Hematopoietic multipotent progenitor cell treated with erythropoietin and hydrocortisone succinate and interleukin-3 and kit ligand, for 15 days (in vitro differentiated cells): ENCODE measurements at regions not wholly inside any gene's neighbourhood (a gene's known extent, or its start where the extent isn't known, plus 50 kb on each side); places are given as distances from the start of the nearest gene placed in this dataset.

Source experiments
- DNase-seq: peaks from one replicate; pipeline ENCODE4 v3.0.0-alpha.2; 2015; ENCODE audit warnings: low spot score

DNA sequence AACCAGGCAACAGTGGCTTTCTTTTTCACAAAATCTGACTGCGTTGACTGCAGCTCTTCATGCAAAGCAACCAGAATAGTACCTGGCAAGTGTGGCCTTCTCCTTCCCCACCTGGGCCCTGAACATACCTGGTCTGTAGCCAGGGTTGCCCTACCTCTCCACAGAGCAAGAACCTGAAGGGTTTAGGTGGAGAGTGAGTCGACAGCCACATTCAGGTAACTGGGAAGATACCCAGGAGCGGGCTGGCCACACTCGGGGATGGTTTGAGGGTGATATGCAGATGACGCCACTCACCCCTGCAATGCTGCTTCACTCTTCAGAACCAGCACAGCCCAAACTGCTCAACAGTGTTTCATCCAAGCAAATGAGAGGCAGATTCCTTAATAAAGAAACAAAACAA, 117.3 kb downstream of the TTC32 start:
- DNase-seq = no peak

DNA sequence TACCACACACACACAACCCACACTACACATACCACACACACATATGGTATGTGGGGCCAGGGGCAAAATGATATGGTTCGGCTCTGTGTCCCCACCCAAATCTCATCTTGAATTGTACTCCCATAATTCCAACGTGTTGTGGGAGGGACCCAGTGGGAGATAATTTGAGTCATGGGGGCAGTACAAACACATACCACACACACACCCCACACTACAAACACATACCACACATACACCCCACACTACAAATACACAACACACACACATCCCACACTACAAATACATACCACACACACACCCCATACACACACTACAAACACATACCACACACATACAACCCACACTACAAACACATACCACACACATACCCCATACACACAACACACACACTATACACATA, 117.8 kb downstream of the TTC32 start:
- DNase-seq = no peak

- DNase-seq = no peak
Measured at GRCh38 chr2:19776941-19777514, 124.8 kb downstream of the TTC32 start.

- no peak for DNase-seq
Measured at GRCh38 chr2:19775838-19776237, 125.9 kb downstream of the TTC32 start.

- no peak for DNase-seq
Measured at GRCh38 chr2:19775315-19775714, 126.5 kb downstream of the TTC32 start.

DNA sequence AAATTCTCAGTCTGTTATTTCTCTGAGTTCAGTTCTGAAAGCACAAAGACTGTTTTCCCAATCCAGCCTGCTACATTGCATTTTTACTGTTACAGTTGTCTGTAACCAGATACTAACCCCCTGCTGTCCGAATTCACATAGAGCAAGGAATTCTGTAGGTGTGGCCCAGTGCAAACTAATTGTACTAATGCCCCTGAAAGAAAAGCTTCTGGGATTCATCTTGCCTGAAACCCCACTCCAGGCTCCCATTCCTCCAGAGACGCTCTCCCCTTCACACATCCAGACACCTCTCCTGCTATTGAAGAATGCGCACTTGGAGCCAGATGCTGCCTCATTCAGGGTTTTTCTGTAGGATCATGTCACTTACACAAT, 127.0 kb downstream of the TTC32 start:
- no peak for DNase-seq

GRCh38 chr2:19772981-19773380, 128.8 kb downstream of the TTC32 start:
- DNase-seq = no peak

DNA sequence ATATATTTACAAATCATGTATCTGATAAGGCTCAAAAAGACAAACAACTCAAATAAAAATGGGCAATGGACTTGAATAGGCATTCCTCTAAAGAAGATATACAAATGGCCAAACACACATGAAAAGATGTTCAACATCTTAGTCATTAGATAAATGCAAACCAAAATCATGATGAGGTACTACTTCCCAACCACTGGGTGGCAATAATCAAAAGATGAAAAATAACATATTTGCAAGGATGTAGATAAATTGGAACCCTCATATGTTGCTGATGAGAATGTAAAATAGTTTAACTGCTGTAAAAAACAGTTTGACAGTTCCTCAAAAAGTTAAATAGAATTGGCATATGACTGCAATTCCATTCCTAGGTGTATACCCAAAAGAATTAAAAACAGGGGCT, 132.3 kb downstream of the TTC32 start:
- DNase-seq = peak; percentile 3

- DNase-seq = no peak
Measured at GRCh38 chr2:19767899-19768298, 133.9 kb downstream of the TTC32 start.

GRCh38 chr2:19764998-19765397, 136.8 kb downstream of the TTC32 start:
- DNase-seq = no peak

GRCh38 chr2:19763731-19764130, 138.1 kb downstream of the TTC32 start:
- DNase-seq = no peak

- no peak for DNase-seq
Measured at GRCh38 chr2:19762959-19763605, 138.7 kb downstream of the TTC32 start.

GRCh38 chr2:19762142-19762541, 139.6 kb downstream of the TTC32 start:
- no peak for DNase-seq

GRCh38 chr2:19759880-19760279, 141.9 kb downstream of the TTC32 start:
- DNase-seq = no peak

GRCh38 chr2:19758658-19759057, 143.1 kb downstream of the TTC32 start:
- no peak for DNase-seq

- DNase-seq = no peak
Measured at GRCh38 chr2:19757586-19757985, 144.2 kb downstream of the TTC32 start.

DNA sequence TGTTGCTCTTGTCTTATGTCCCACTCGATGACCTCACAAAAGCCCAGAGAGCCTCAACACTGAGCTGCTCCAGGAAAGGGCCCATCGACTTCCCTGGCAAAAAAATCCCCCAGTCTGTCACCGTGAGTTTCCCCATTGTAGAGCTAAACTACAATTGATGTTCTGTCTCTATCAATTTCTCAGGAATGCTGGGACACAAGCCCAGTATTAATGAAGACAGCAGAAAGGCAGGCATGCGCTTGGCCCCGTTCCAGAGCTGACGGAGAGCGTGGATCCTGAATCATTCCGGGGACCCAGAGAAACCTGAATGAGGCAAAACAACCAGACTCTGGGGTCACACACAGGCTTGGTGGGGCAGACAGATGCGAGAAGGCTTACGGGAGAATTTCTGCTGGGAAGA, 146.9 kb downstream of the TTC32 start:
- no peak for DNase-seq

GRCh38 chr2:19753818-19754217, 148.0 kb downstream of the TTC32 start:
- DNase-seq = no peak

- DNase-seq = no peak
Measured at GRCh38 chr2:19753314-19753713, 148.5 kb downstream of the TTC32 start.

DNA sequence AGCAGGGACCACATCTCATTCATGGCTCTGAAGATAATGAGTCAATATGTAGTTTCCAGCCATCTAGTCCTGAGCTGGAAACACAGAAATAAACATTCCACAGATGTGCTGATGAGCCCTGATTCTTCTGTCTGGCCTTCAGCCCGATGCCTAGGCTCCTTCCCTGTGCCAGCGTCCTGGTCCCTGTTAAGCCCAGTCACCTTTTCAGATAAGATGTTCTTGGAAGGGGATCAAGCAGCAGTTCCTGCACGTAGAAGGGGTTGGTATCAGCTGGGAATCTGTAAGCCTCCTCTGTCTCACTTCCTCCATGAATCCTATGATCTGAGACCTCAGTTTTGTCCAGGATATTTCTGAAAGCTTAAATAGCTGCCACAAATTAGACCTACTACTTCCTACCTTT, 149.3 kb downstream of the TTC32 start:
- no peak for DNase-seq

GRCh38 chr2:19751631-19752030, 150.2 kb downstream of the TTC32 start:
- DNase-seq = no peak

DNA sequence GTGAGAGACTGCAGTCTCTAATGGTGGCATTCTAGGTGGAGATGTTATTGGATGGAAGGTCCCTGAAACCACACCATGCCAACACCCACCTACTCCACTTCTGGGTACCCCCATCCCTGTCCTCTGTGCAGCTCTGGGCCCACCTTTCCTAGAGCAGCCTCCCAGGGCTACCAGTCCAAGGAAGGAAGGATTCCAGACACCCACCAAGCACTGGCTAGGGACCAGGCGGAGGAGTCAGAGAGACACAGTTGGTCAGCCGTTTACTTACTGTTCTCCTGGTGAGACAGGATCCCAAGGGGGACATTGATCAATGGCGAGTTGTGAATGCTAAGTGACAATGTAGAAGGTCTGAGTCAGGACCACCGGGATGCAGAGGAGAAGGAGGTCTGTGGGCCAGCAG, 151.6 kb downstream of the TTC32 start:
- DNase-seq = no peak

GRCh38 chr2:19749507-19749836, 152.3 kb downstream of the TTC32 start:
- DNase-seq = no peak

DNA sequence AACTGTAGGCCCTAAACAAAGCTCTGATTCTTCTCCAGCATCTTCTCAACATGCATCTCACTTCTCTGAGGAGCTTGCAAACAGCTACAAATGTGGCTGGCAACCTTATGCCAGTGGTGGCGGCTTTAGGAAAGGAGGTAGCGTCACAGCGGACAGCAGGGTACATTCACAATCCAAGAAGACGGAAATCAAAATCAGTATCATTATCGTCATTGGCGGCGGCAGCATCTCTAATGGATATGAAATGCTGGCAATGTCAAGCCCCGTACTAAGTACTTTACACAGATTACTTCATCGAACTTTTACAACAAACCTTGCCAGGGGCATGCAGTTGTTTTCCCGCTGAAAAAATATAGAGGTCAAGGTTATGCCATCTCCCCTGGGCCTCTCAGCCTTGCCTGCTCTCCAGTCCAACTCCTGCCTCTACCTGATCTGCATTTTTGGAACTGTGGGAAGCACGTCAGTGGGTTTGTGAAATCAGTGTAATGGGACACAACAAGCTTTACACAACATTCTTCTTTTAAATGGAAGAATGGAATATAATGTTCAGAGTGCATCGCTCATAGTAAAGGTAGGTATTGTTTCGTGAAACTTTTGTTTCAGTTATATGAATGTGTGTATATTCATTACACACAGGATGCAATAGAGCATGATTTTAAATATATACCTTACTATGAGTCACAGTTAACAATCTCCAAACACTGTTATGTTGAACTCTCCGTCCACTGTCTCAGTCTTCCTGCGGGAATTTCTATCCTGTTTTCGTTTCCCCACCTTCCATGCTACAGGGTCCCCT, 152.9 kb downstream of the TTC32 start:
- no peak for DNase-seq
